PC-9 (cell line): ENCODE measurements at regions not wholly inside any gene's neighbourhood (a gene's known extent, or its start where the extent isn't known, plus 50 kb on each side); places are given as distances from the start of the nearest gene placed in this dataset.
A peak's percentile ranks its signal among the peaks of the same experiment; 100 is the strongest.

Experiments
- BruUV-seq: library from RNA; stranded (reverse); fragments of 400-500 nt; replicated peaks from 2 replicates; lab custom pipeline; 2021; lab: Mats Ljungman, UMichigan
- CTCF ChIA-PET: fragments of 300-600 bp; sonication (Branson Sonifier 250); formaldehyde crosslinking; loops from one replicate; lab custom pipeline; 2022; ENCODE audit warnings: antibody characterized with exemption; lab: Charles Lee
- POLR2A ChIA-PET: fragments of 300-600 bp; sonication (Branson Sonifier 250); formaldehyde crosslinking; loops from one replicate; lab custom pipeline; 2022; ENCODE audit warnings: antibody characterized with exemption; ENCODE audit not compliant: unreplicated experiment; lab: Charles Lee
- DNase-seq, 2 experiments: peaks; one replicate each; pipeline versions ENCODE4 v3.0.0 to v3.0.0-alpha.2; 2015 to 2022; ENCODE audit warnings: mixed read lengths in 1 of 2
- H2AFZ ChIP-seq: fragments of 200-600 bp; sonication (generic); 2 replicates; pipeline ENCODE4 v1.8.1; 2017; ENCODE audit warnings: antibody characterized with exemption
- H3F3A ChIP-seq: fragments of 200-600 bp; sonication (generic); 2 replicates; pipeline ENCODE4 v1.8.1; 2017; ENCODE audit warnings: antibody characterized with exemption, mild to moderate bottlenecking, low read depth; ENCODE audit not compliant: insufficient read depth
- H3K27ac ChIP-seq: fragments of 200-600 bp; sonication (generic); 2 replicates; pipeline ENCODE4 v1.6.1; 2016; ENCODE audit warnings: mixed run types
- H3K27me3 ChIP-seq: fragments of 200-600 bp; sonication (generic); 2 replicates; pipeline ENCODE4 v1.6.1; 2016; ENCODE audit warnings: low read depth, mixed run types; ENCODE audit not compliant: insufficient read depth
- H3K36me3 ChIP-seq: fragments of 200-600 bp; sonication (generic); 2 replicates; pipeline ENCODE4 v1.6.1; 2016; ENCODE audit warnings: low read depth, mixed run types
- H3K4me1 ChIP-seq: fragments of 200-600 bp; sonication (generic); replicated peaks from 2 replicates; pipeline ENCODE4 v1.6.1; 2016; ENCODE audit warnings: mixed run types; ENCODE audit not compliant: insufficient read depth
- H3K4me2 ChIP-seq: fragments of 200-600 bp; sonication (generic); 2 replicates; pipeline ENCODE4 v1.6.1; 2017; ENCODE audit warnings: mixed run types
- H3K4me3 ChIP-seq: fragments of 200-600 bp; sonication (generic); 2 replicates; pipeline ENCODE4 v1.6.1; 2016; ENCODE audit warnings: mixed run types
- H3K79me2 ChIP-seq: fragments of 200-600 bp; sonication (generic); 2 replicates; pipeline ENCODE4 v1.6.1; 2017; ENCODE audit warnings: low read depth, mixed run types
- H3K9me2 ChIP-seq: fragments of 200-600 bp; sonication (generic); 2 replicates; pipeline ENCODE4 v1.8.1; 2017; ENCODE audit warnings: mild to moderate bottlenecking; ENCODE audit not compliant: insufficient read depth
- H3K9me3 ChIP-seq: fragments of 200-600 bp; sonication (generic); 2 replicates; pipeline ENCODE4 v1.8.1; 2016; ENCODE audit warnings: low read depth; ENCODE audit not compliant: insufficient read depth
- H4K20me1 ChIP-seq: fragments of 200-600 bp; sonication (generic); 2 replicates; pipeline ENCODE4 v1.8.1; 2017; ENCODE audit not compliant: insufficient read depth
- CTCF ChIP-seq: fragments of 200-600 bp; sonication (generic); conservative IDR thresholded peaks from 2 replicates; pipeline ENCODE4 v1.6.1; 2017; ENCODE audit warnings: mixed run types, antibody characterized with exemption, mild to moderate bottlenecking, moderate library complexity
- EZH2 ChIP-seq: fragments of 200-600 bp; sonication (generic); IDR thresholded peaks from 2 replicates; pipeline ENCODE4 v1.8.0; 2017; ENCODE audit warnings: antibody characterized with exemption, low read depth
- intact Hi-C: fragments of 100-400 bp; cut with micrococcal nuclease; formaldehyde crosslinking; loops from one replicate; pipeline ENCODE4 v1.10.0; 2022; ENCODE audit not compliant: unreplicated experiment

GRCh38 chr1:221117548-221117951 is 238.3 kb downstream of the HLX start:
- Histone ChIP-seq H3K4me1 (peaks cover 21% of the 10 kb centered on the region), H3K27me3 (no peaks in the 10 kb centered on the region), H2AFZ (no peak overlapping the region), H4K20me1 (no peaks in the 10 kb centered on the region), H3K9me2 (no peaks in the 10 kb centered on the region), H3K79me2 (no peaks in the 10 kb centered on the region), H3K4me3 (no peak overlapping the region), H3K4me2 (peak overlapping the region; percentile 1; the same call in 1 of the 2 replicates), H3F3A (peaks cover 7% of the 10 kb centered on the region; the same call in 1 of the 2 replicates), H3K36me3 (no peaks in the 10 kb centered on the region), H3K9me3 (peaks cover 3% of the 10 kb centered on the region; the same call in 1 of the 2 replicates), H3K27ac (0 out of 2 replicates have a peak overlapping the region, but pooled peaks have one; percentile 41)
- no TSS peak for BruUV-seq
- DNase-seq: peak; percentile 29 to 57
- POLR2A ChIA-PET: no interaction called here
- CTCF ChIA-PET: interaction anchor here (0.6 kb wide), 1 partner anchor 215 kb away, joined by 3 read pairs; no protein-coding TSS in a partner anchor
- intact Hi-C loops: loop anchor here (2.0 kb wide), 1 partner anchor 15 kb away; no protein-coding TSS in a partner anchor
- TF ChIP-seq EZH2: no peak
- no peak for TF ChIP-seq CTCF

- no TSS peak for BruUV-seq
- no peak for DNase-seq
- Histone ChIP-seq H3K9me2 (no peaks in the 10 kb centered on the region), H3K4me3 (no peak overlapping the region), H2AFZ (no peak overlapping the region), H3K4me1 (peaks cover 24% of the 10 kb centered on the region), H3K36me3 (no peaks in the 10 kb centered on the region), H3K27me3 (no peaks in the 10 kb centered on the region), H4K20me1 (no peaks in the 10 kb centered on the region), H3K27ac (0 out of 2 replicates have a peak overlapping the region, but pooled peaks have one; percentile 41), H3K79me2 (no peaks in the 10 kb centered on the region), H3K9me3 (peaks cover 3% of the 10 kb centered on the region; the same call in 1 of the 2 replicates), H3K4me2 (peak overlapping the region; percentile 1; the same call in 1 of the 2 replicates), H3F3A (peaks cover 7% of the 10 kb centered on the region; the same call in 1 of the 2 replicates)
- POLR2A ChIA-PET: interaction anchor here (0.6 kb wide), 1 partner anchor 126 kb away, joined by 8 read pairs; no protein-coding TSS in a partner anchor
- TF ChIP-seq EZH2 (no peak), CTCF (no peak)
- intact Hi-C loops: no loop called here
- CTCF ChIA-PET: interaction anchor here (0.5 to 0.6 kb wide), 2 partner anchors 60 to 93 kb away, joined by 3 read pairs; no protein-coding TSS in a partner anchor
Observed at GRCh38 chr1:221118176-221118937, 239.1 kb downstream of the HLX start.

- ChIA-PET POLR2A (no interaction called here), CTCF (interaction anchor here (0.5 kb wide), 1 partner anchor 61 kb away, joined by 3 read pairs; no protein-coding TSS in a partner anchor)
- Histone ChIP-seq H3F3A (peaks cover 7% of the 10 kb centered on the region; the same call in 1 of the 2 replicates), H3K36me3 (no peaks in the 10 kb centered on the region), H3K27ac (no peak overlapping the region), H3K4me1 (peaks cover 24% of the 10 kb centered on the region), H3K4me2 (no peak overlapping the region), H3K27me3 (no peaks in the 10 kb centered on the region), H2AFZ (no peak overlapping the region), H3K79me2 (no peaks in the 10 kb centered on the region), H3K9me3 (peaks cover 3% of the 10 kb centered on the region; the same call in 1 of the 2 replicates), H3K4me3 (no peak overlapping the region), H4K20me1 (no peaks in the 10 kb centered on the region), H3K9me2 (no peaks in the 10 kb centered on the region)
- intact Hi-C loops: no loop called here
- TF ChIP-seq EZH2 (no peak), CTCF (no peak)
- no TSS peak for BruUV-seq
- DNase-seq: no peak
Observed at GRCh38 chr1:221118938-221119320, 239.7 kb downstream of the HLX start.
